Activated CD8-positive, alpha-beta memory T cell treated with anti-CD3 and anti-CD28 coated beads for 36 hours (primary cell): ENCODE measurements at regions not wholly inside any gene's neighbourhood (a gene's known extent, or its start where the extent isn't known, plus 50 kb on each side); places are given as distances from the start of the nearest gene placed in this dataset.
"Not testable (repeated sequence)": the region's sequence is repeated elsewhere in the genome, so short reads cannot be mapped to it uniquely, and the experiment has no call there.

Experiments
- CTCF ChIA-PET: fragments of 350-600 bp; sonication (Branson Sonifier 250); formaldehyde crosslinking; loops from one replicate; lab custom pipeline; 2021; ENCODE audit warnings: antibody characterized with exemption; lab: Charles Lee
- POLR2A ChIA-PET: fragments of 350-600 bp; sonication (Branson Sonifier 250); formaldehyde crosslinking; loops from one replicate; lab custom pipeline; 2021; ENCODE audit warnings: antibody characterized with exemption; lab: Charles Lee

- ChIA-PET POLR2A (no interaction called here), CTCF (interaction anchor here (1.1 kb wide), 1 partner anchor 28 kb away, joined by 3 read pairs; no protein-coding TSS in a partner anchor)
Observed at GRCh38 chr2:238747557-238747956, 100.3 kb upstream of the TWIST2 start.

GRCh38 chr2:238750212-238750904 lies 97.5 kb upstream of the TWIST2 start:
- ChIA-PET CTCF (no interaction called here), POLR2A (no interaction called here)

- POLR2A ChIA-PET: no interaction called here
- CTCF ChIA-PET: no interaction called here
Observed at GRCh38 chr2:238754259-238754658, 93.6 kb upstream of the TWIST2 start.

- ChIA-PET CTCF (no interaction called here), POLR2A (no interaction called here)
Observed at GRCh38 chr2:238761868-238762267, 86.0 kb upstream of the TWIST2 start.

- ChIA-PET CTCF (no interaction called here), POLR2A (no interaction called here)
Observed at GRCh38 chr2:238763471-238763995, 84.4 kb upstream of the TWIST2 start.

- ChIA-PET POLR2A (no interaction called here), CTCF (no interaction called here)
Observed at GRCh38 chr2:238765590-238765989, 82.3 kb upstream of the TWIST2 start.

GRCh38 chr2:238771218-238771617 lies 76.7 kb upstream of the TWIST2 start:
- CTCF ChIA-PET: no interaction called here
- POLR2A ChIA-PET: no interaction called here

- ChIA-PET POLR2A (no interaction called here), CTCF (no interaction called here)
Observed at GRCh38 chr2:238771639-238772038, 76.2 kb upstream of the TWIST2 start.

GRCh38 chr2:238772635-238773297 lies 75.1 kb upstream of the TWIST2 start:
- ChIA-PET POLR2A (no interaction called here), CTCF (no interaction called here)

GRCh38 chr2:238773472-238773871 lies 74.4 kb upstream of the TWIST2 start:
- CTCF ChIA-PET: no interaction called here
- POLR2A ChIA-PET: no interaction called here

GRCh38 chr2:238774071-238774470 lies 73.8 kb upstream of the TWIST2 start:
- POLR2A ChIA-PET: no interaction called here
- CTCF ChIA-PET: no interaction called here

- ChIA-PET POLR2A (no interaction called here), CTCF (no interaction called here)
Observed at GRCh38 chr2:238774980-238775509, 72.8 kb upstream of the TWIST2 start.

- POLR2A ChIA-PET: no interaction called here
- CTCF ChIA-PET: no interaction called here
Observed at GRCh38 chr2:238775591-238775990, 72.3 kb upstream of the TWIST2 start.

- ChIA-PET POLR2A (no interaction called here), CTCF (no interaction called here)
Observed at GRCh38 chr2:238776003-238776760, 71.7 kb upstream of the TWIST2 start.

GRCh38 chr2:238776761-238777046 lies 71.2 kb upstream of the TWIST2 start:
- CTCF ChIA-PET, POLR2A ChIA-PET: not testable (repeated sequence)

- CTCF ChIA-PET: no interaction called here
- POLR2A ChIA-PET: no interaction called here
Observed at GRCh38 chr2:238777369-238778067, 70.4 kb upstream of the TWIST2 start.

GRCh38 chr2:238784671-238785527 lies 63.0 kb upstream of the TWIST2 start:
- ChIA-PET POLR2A (no interaction called here), CTCF (interaction anchor here (0.9 to 1.3 kb wide), 3 partner anchors 60 to 414 kb away, joined by 3 read pairs; no protein-coding TSS in a partner anchor)

- ChIA-PET CTCF (interaction anchor here (1.3 kb wide), 2 partner anchors 61 to 414 kb away, joined by 3 read pairs; no protein-coding TSS in a partner anchor), POLR2A (no interaction called here)
Observed at GRCh38 chr2:238785528-238785860, 62.4 kb upstream of the TWIST2 start.

GRCh38 chr2:238786379-238786778 lies 61.5 kb upstream of the TWIST2 start:
- POLR2A ChIA-PET: no interaction called here
- CTCF ChIA-PET: no interaction called here
